GM23338 (cell line): ENCODE measurements at regions not wholly inside any gene's neighbourhood (a gene's known extent, or its start where the extent isn't known, plus 50 kb on each side); places are given as distances from the start of the nearest gene placed in this dataset.

Experiments used
- ATAC-seq: fragments of 200-7000 bp; cut with Tn5 transposase; 3 replicates; pipeline ENCODE4 v1.9.1; 2020
- DNase-seq: peaks from one replicate; pipeline ENCODE4 v3.0.0-alpha.2; 2015; ENCODE audit warnings: low spot score
- H2AFZ ChIP-seq: fragments of 200-600 bp; sonication (generic); 2 replicates; pipeline ENCODE4 v1.8.0; 2016; ENCODE audit warnings: antibody characterized with exemption, mild to moderate bottlenecking, moderate library complexity
- H3F3A ChIP-seq: fragments of 200-600 bp; sonication (generic); replicated peaks from 2 replicates; pipeline ENCODE4 v1.8.0; 2017; ENCODE audit warnings: antibody characterized with exemption, mixed run types, low read depth
- H3K27ac ChIP-seq: fragments of 200-600 bp; sonication (generic); 2 replicates; pipeline ENCODE4 v1.6.1; 2016; ENCODE audit warnings: low read depth
- H3K27me3 ChIP-seq: fragments of 200-600 bp; sonication (generic); 2 replicates; pipeline ENCODE4 v1.8.0; 2016; ENCODE audit warnings: mild to moderate bottlenecking, mixed run types, moderate library complexity; ENCODE audit not compliant: insufficient read depth
- H3K36me3 ChIP-seq: fragments of 200-600 bp; sonication (generic); 2 replicates; pipeline ENCODE4 v1.8.0; 2016; ENCODE audit warnings: mild to moderate bottlenecking; ENCODE audit not compliant: insufficient read depth
- H3K4me1 ChIP-seq: fragments of 200-600 bp; sonication (generic); 2 replicates; pipeline ENCODE4 v1.8.0; 2016; ENCODE audit warnings: mild to moderate bottlenecking, moderate library complexity; ENCODE audit not compliant: insufficient read depth
- H3K4me2 ChIP-seq: fragments of 200-600 bp; sonication (generic); 2 replicates; pipeline ENCODE4 v1.7.1; 2017; ENCODE audit warnings: mixed run types
- H3K4me3 ChIP-seq: fragments of 200-600 bp; sonication (generic); 2 replicates; pipeline ENCODE4 v1.6.1; 2016; ENCODE audit warnings: mixed run types
- H3K79me2 ChIP-seq: fragments of 200-600 bp; sonication (generic); replicated peaks from 2 replicates; pipeline ENCODE4 v1.8.0; 2017; ENCODE audit warnings: mild to moderate bottlenecking; ENCODE audit not compliant: insufficient read depth
- H3K9me2 ChIP-seq: fragments of 200-600 bp; sonication (generic); 2 replicates; pipeline ENCODE4 v1.8.0; 2017; ENCODE audit not compliant: insufficient read depth
- H4K20me1 ChIP-seq: fragments of 200-600 bp; sonication (generic); replicated peaks from 2 replicates; pipeline ENCODE4 v1.8.0; 2017; ENCODE audit warnings: mild to moderate bottlenecking; ENCODE audit not compliant: insufficient read depth
- H3K27ac Mint-ChIP-seq: 2 replicates; pipeline ENCODE4 v1.8.0; 2020; ENCODE audit warnings: inconsistent platforms, mild to moderate bottlenecking, moderate library complexity, mixed read lengths
- H3K27me3 Mint-ChIP-seq: 3 replicates; pipeline ENCODE4 v1.8.0; 2022; ENCODE audit warnings: low read depth, mild to moderate bottlenecking, moderate library complexity, mixed read lengths, inconsistent platforms; ENCODE audit not compliant: insufficient read depth, poor library complexity
- H3K36me3 Mint-ChIP-seq: 3 replicates; pipeline ENCODE4 v1.8.0; 2021; ENCODE audit warnings: low read depth, mild to moderate bottlenecking, inconsistent platforms, moderate library complexity, mixed read lengths
- H3K4me1 Mint-ChIP-seq: 3 replicates; pipeline ENCODE4 v1.8.0; 2020; ENCODE audit warnings: mild to moderate bottlenecking, inconsistent platforms, mixed read lengths
- H3K4me3 Mint-ChIP-seq: 3 replicates; pipeline ENCODE4 v1.8.0; 2021; ENCODE audit warnings: moderate library complexity, mild to moderate bottlenecking, inconsistent platforms, mixed read lengths
- H3K9me3 Mint-ChIP-seq: 3 replicates; pipeline ENCODE4 v1.8.0; 2020; ENCODE audit warnings: moderate library complexity, mild to moderate bottlenecking, inconsistent platforms, mixed read lengths
- CREB1 ChIP-seq: fragments of 250-450 bp; sonication (Bioruptor Pico); IDR thresholded peaks from 2 replicates; pipeline ENCODE4 v1.5.0; 2020; ENCODE audit warnings: low read depth, mild to moderate bottlenecking, moderate library complexity
- EZH2 ChIP-seq: fragments of 200-600 bp; sonication (generic); IDR thresholded peaks from one replicate; pipeline ENCODE4 v1.8.0; 2017; ENCODE audit warnings: antibody characterized with exemption, mild to moderate bottlenecking, low read depth; ENCODE audit not compliant: unreplicated experiment
- NANOG ChIP-seq: IDR thresholded peaks from 2 replicates; pipeline ENCODE4 v1.6.1; 2016; ENCODE audit warnings: antibody characterized with exemption, borderline replicate concordance
- POLR2AphosphoS5 ChIP-seq: IDR thresholded peaks from 2 replicates; pipeline ENCODE4 v1.6.1; 2016; ENCODE audit warnings: antibody characterized with exemption, low read depth
- STAT1 ChIP-seq: IDR thresholded peaks from one replicate; pipeline ENCODE4 v1.6.1; 2016; ENCODE audit warnings: antibody characterized with exemption; ENCODE audit not compliant: unreplicated experiment
- ZNF114 ChIP-seq: fragments of 250-450 bp; sonication (Bioruptor Pico); IDR thresholded peaks from 2 replicates; pipeline ENCODE4 v1.5.0; 2020; ENCODE audit warnings: mild to moderate bottlenecking, moderate library complexity
- TF ChIP-seq, protein P1 (sequence below): IDR thresholded peaks from one replicate; pipeline ENCODE4 v1.6.1; 2018; ENCODE audit warnings: antibody characterized with exemption; ENCODE audit not compliant: unreplicated experiment
- TF ChIP-seq, protein P2 (sequence below): fragments of 250-450 bp; sonication (Bioruptor Pico); IDR thresholded peaks from 2 replicates; pipeline ENCODE4 v1.5.0; 2020; ENCODE audit warnings: mild to moderate bottlenecking, moderate library complexity
- TF ChIP-seq, protein P3 (sequence below): IDR thresholded peaks from 2 replicates; pipeline ENCODE4 v1.6.1; 2016; ENCODE audit warnings: antibody characterized with exemption
- TF ChIP-seq, protein P4 (sequence below), 2 experiments: fragments of 200-600 bp in 1 of 2; sonication (generic) in 1 of 2; conservative IDR thresholded peaks; 2 replicates each; pipeline versions ENCODE4 v1.5.1 to v1.6.1; 2016 to 2017; ENCODE audit warnings: antibody characterized with exemption in 2 of 2, low read depth in 2 of 2, mild to moderate bottlenecking in 2 of 2, moderate library complexity in 1 of 2

DNA sequence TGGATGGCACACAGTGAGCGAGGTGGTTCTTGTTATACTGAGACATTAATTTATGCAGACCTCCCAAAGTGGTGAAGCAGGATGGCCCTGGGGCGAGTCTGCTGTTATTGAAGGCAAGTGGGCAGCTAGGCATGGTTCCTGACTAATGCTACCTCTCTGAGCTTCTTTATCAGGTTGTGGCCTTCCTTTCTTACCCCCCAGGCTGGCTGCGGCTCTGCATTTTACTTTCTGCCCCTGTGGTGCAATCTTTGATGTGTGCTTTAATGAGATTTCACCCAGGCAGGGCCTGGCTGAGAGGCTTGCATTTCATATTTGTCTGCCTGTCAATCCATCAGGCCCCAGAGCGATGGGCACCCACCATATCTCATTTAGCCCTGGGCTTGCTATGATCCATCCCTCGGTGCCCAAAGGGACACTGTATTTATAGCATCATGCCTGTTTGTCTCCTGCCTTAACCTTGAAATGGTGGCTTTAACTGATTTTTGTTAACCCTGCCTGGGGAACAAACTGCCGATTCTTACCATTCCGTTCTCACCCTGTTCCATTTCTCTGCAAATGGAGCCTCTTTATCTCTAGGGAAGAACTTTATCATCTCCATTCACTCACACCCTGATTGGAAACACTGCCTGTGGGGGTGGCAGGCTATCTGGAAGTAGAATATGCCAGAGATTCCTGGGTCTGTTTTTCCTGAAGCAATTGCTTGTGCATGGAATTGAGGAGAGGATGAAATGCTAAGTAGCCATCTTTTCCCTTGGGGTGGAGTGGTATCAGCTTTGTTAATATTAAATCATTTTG is 316.2 kb upstream of the THSD7B start (continued):
- TF ChIP-seq, protein P1, sequence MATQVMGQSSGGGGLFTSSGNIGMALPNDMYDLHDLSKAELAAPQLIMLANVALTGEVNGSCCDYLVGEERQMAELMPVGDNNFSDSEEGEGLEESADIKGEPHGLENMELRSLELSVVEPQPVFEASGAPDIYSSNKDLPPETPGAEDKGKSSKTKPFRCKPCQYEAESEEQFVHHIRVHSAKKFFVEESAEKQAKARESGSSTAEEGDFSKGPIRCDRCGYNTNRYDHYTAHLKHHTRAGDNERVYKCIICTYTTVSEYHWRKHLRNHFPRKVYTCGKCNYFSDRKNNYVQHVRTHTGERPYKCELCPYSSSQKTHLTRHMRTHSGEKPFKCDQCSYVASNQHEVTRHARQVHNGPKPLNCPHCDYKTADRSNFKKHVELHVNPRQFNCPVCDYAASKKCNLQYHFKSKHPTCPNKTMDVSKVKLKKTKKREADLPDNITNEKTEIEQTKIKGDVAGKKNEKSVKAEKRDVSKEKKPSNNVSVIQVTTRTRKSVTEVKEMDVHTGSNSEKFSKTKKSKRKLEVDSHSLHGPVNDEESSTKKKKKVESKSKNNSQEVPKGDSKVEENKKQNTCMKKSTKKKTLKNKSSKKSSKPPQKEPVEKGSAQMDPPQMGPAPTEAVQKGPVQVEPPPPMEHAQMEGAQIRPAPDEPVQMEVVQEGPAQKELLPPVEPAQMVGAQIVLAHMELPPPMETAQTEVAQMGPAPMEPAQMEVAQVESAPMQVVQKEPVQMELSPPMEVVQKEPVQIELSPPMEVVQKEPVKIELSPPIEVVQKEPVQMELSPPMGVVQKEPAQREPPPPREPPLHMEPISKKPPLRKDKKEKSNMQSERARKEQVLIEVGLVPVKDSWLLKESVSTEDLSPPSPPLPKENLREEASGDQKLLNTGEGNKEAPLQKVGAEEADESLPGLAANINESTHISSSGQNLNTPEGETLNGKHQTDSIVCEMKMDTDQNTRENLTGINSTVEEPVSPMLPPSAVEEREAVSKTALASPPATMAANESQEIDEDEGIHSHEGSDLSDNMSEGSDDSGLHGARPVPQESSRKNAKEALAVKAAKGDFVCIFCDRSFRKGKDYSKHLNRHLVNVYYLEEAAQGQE: no peak
- TF ChIP-seq CREB1 (CRISPR knock-in tag) (no peak), STAT1 (no peak)

DNA sequence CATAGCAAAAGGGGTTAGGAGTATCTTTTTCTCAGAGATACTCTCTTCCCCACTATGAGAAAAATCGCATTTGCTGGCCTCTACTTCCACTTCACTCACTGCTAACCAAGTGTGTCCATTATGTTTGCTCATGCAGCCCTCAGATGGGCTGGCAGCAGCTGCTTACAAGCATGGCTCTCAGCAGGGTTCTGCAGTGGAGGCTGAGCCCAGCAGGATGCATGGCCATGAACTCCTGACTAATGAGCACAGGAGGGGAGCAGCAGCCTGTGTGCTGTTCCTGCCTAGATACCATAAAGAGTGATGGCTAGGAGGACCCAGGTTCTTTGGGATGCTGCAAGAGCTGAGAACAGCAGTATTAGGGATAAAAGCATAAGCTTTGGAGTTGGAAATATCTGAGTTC is 316.9 kb upstream of the THSD7B start:
- Histone ChIP-seq H3K9me2 (0 out of 2 replicates have a peak, but pooled peaks cover 4% of the 10 kb centered on the region), H3K36me3 (no peaks in the 10 kb centered on the region), H3K27me3 (no peaks in the 10 kb centered on the region), H3K4me3 (no peak overlapping the region), H2AFZ (no peak overlapping the region), H3K79me2 (no peaks in the 10 kb centered on the region), H3K27ac (no peak overlapping the region), H3K4me1 (no peaks in the 10 kb centered on the region), H3F3A (no peaks in the 10 kb centered on the region), H4K20me1 (no peaks in the 10 kb centered on the region), H3K4me2 (no peak overlapping the region)
- Mint-ChIP-seq H3K4me1 (peaks cover 8% of the 10 kb centered on the region; the same call in 2 of the 3 replicates), H3K9me3 (no peaks in the 10 kb centered on the region), H3K4me3 (no peak overlapping the region), H3K27ac (no peak overlapping the region), H3K36me3 (no peaks in the 10 kb centered on the region), H3K27me3 (peaks cover 2% of the 10 kb centered on the region)
- ATAC-seq: peak; percentile 59; the same call in 2 of the 3 replicates
- DNase-seq: no peak
- TF ChIP-seq, protein P2, sequence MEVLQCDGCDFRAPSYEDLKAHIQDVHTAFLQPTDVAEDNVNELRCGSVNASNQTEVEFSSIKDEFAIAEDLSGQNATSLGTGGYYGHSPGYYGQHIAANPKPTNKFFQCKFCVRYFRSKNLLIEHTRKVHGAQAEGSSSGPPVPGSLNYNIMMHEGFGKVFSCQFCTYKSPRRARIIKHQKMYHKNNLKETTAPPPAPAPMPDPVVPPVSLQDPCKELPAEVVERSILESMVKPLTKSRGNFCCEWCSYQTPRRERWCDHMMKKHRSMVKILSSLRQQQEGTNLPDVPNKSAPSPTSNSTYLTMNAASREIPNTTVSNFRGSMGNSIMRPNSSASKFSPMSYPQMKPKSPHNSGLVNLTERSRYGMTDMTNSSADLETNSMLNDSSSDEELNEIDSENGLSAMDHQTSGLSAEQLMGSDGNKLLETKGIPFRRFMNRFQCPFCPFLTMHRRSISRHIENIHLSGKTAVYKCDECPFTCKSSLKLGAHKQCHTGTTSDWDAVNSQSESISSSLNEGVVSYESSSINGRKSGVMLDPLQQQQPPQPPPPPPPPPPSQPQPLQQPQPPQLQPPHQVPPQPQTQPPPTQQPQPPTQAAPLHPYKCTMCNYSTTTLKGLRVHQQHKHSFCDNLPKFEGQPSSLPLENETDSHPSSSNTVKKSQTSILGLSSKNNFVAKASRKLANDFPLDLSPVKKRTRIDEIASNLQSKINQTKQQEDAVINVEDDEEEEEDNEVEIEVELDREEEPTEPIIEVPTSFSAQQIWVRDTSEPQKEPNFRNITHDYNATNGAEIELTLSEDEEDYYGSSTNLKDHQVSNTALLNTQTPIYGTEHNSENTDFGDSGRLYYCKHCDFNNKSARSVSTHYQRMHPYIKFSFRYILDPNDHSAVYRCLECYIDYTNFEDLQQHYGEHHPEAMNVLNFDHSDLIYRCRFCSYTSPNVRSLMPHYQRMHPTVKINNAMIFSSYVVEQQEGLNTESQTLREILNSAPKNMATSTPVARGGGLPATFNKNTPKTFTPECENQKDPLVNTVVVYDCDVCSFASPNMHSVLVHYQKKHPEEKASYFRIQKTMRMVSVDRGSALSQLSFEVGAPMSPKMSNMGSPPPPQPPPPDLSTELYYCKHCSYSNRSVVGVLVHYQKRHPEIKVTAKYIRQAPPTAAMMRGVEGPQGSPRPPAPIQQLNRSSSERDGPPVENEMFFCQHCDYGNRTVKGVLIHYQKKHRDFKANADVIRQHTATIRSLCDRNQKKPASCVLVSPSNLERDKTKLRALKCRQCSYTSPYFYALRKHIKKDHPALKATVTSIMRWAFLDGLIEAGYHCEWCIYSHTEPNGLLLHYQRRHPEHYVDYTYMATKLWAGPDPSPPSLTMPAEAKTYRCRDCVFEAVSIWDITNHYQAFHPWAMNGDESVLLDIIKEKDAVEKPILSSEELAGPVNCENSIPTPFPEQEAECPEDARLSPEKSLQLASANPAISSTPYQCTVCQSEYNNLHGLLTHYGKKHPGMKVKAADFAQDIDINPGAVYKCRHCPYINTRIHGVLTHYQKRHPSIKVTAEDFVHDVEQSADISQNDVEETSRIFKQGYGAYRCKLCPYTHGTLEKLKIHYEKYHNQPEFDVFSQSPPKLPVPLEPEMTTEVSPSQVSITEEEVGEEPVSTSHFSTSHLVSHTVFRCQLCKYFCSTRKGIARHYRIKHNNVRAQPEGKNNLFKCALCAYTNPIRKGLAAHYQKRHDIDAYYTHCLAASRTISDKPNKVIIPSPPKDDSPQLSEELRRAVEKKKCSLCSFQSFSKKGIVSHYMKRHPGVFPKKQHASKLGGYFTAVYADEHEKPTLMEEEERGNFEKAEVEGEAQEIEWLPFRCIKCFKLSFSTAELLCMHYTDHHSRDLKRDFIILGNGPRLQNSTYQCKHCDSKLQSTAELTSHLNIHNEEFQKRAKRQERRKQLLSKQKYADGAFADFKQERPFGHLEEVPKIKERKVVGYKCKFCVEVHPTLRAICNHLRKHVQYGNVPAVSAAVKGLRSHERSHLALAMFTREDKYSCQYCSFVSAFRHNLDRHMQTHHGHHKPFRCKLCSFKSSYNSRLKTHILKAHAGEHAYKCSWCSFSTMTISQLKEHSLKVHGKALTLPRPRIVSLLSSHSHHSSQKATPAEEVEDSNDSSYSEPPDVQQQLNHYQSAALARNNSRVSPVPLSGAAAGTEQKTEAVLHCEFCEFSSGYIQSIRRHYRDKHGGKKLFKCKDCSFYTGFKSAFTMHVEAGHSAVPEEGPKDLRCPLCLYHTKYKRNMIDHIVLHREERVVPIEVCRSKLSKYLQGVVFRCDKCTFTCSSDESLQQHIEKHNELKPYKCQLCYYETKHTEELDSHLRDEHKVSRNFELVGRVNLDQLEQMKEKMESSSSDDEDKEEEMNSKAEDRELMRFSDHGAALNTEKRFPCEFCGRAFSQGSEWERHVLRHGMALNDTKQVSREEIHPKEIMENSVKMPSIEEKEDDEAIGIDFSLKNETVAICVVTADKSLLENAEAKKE: no peak
- TF ChIP-seq CREB1 (CRISPR knock-in tag): no peak
- TF ChIP-seq NANOG: no peak
- no peak for TF ChIP-seq EZH2
- TF ChIP-seq, protein P3, sequence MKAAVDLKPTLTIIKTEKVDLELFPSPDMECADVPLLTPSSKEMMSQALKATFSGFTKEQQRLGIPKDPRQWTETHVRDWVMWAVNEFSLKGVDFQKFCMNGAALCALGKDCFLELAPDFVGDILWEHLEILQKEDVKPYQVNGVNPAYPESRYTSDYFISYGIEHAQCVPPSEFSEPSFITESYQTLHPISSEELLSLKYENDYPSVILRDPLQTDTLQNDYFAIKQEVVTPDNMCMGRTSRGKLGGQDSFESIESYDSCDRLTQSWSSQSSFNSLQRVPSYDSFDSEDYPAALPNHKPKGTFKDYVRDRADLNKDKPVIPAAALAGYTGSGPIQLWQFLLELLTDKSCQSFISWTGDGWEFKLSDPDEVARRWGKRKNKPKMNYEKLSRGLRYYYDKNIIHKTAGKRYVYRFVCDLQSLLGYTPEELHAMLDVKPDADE: no peak
- no peak for TF ChIP-seq POLR2AphosphoS5
- TF ChIP-seq, protein P4, sequence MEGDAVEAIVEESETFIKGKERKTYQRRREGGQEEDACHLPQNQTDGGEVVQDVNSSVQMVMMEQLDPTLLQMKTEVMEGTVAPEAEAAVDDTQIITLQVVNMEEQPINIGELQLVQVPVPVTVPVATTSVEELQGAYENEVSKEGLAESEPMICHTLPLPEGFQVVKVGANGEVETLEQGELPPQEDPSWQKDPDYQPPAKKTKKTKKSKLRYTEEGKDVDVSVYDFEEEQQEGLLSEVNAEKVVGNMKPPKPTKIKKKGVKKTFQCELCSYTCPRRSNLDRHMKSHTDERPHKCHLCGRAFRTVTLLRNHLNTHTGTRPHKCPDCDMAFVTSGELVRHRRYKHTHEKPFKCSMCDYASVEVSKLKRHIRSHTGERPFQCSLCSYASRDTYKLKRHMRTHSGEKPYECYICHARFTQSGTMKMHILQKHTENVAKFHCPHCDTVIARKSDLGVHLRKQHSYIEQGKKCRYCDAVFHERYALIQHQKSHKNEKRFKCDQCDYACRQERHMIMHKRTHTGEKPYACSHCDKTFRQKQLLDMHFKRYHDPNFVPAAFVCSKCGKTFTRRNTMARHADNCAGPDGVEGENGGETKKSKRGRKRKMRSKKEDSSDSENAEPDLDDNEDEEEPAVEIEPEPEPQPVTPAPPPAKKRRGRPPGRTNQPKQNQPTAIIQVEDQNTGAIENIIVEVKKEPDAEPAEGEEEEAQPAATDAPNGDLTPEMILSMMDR (conservative IDR thresholded peaks at IDR 0.05; ENCODE audit: low read depth in 2 of 2): no peak
- TF ChIP-seq ZNF114 (CRISPR knock-in tag): no peak
